ENCODE measurements at regions not wholly inside any gene's neighbourhood (a gene's known extent, or its start where the extent isn't known, plus 50 kb on each side); places are given as distances from the start of the nearest gene placed in this dataset.

DNA sequence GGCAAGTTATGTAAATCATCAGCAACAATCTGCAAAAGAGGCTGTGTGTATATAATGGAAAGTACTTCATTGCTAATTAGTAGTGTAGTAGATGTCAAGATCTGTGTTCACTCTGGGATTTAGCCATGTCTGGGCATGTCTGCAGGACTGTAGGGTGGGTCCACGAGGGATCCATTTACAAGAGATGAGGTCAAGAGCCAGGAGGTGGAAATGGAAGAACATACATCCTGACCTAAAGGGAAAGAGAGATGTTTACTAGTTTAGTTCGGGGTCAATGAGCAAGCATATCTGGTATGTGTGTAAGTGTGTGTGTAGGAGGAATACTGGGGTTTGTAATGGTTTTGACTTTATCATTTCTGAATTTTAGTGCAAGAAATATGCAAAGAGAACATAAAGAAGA is 171.5 kb upstream of the NANOGP8 start:
- Histone ChIP-seq H3K4me2 (ENCODE audit: insufficient read depth, insufficient read length, low read length) (no peak overlapping the region), H2AK5ac (ENCODE audit: insufficient read length, low read length) (no peak overlapping the region), H3K14ac (ENCODE audit: insufficient read depth, low read length) (no peak overlapping the region), H3K4ac (ENCODE audit: low read depth, low read length) (no peak overlapping the region), H3K18ac (ENCODE audit: insufficient read length, low read depth, low read length) (no peak overlapping the region), H4K20me1 (ENCODE audit: control insufficient read depth, insufficient read depth, insufficient read length) (no peaks in the 10 kb centered on the region), H3K9me3 (ENCODE audit: control insufficient read depth, low read depth, low read length) (no peaks in the 10 kb centered on the region), H2BK12ac (ENCODE audit: insufficient read length, low read depth, low read length) (no peak overlapping the region), H3K79me1 (ENCODE audit: insufficient read depth, low read depth, low read length, poor library complexity, severe bottlenecking) (no peaks in the 10 kb centered on the region), H3T11ph (ENCODE audit: low read length) (no peak overlapping the region), H4K91ac (ENCODE audit: insufficient read length, low read depth, low read length) (no peak overlapping the region), H2BK15ac (ENCODE audit: low read depth, low read length) (no peak overlapping the region), H2BK5ac (ENCODE audit: insufficient read length, low read length) (no peak overlapping the region), H4K5ac (ENCODE audit: insufficient read length, low read depth, low read length) (no peak overlapping the region), H2BK120ac (ENCODE audit: low read depth, low read length, poor library complexity, severe bottlenecking) (no peak overlapping the region), H3K4me1 (ENCODE audit: insufficient read depth, low read length) (peaks cover 2% of the 10 kb centered on the region; the same call in 1 of the 2 replicates), H3K56ac (ENCODE audit: insufficient read length, low read depth, low read length) (no peak overlapping the region), H3K9ac (ENCODE audit: extremely low read depth, insufficient read length, low read length) (no peak overlapping the region), H3K27me3 (ENCODE audit: insufficient read depth, low read length) (no peaks in the 10 kb centered on the region), H3K23ac (ENCODE audit: insufficient read length, low read depth, low read length) (no peak overlapping the region), H3K23me2 (ENCODE audit: insufficient read length, low read depth, low read length, poor library complexity, severe bottlenecking) (no peaks in the 10 kb centered on the region), H3K27ac (ENCODE audit: insufficient read length, low read depth, low read length) (no peak overlapping the region), H2AFZ (ENCODE audit: low read length) (no peak overlapping the region), H2BK20ac (ENCODE audit: low read depth, low read length, poor library complexity, severe bottlenecking) (no peak overlapping the region), H3K79me2 (ENCODE audit: insufficient read depth, low read length) (no peaks in the 10 kb centered on the region), H4K8ac (replicated peaks; ENCODE audit: insufficient read length, low read depth, low read length) (no peak overlapping the region)
- no peaks in the 10 kb centered on the region for H3K36me3 Mint-ChIP-seq (ENCODE audit: insufficient read depth in 1 of 3, low read depth in 3 of 3)
- no peak for DNase-seq
- peaks cover 28 to 44% of the 10 kb centered on the region in 2 experiments for H3K4me1 Mint-ChIP-seq
- no peaks in the 10 kb centered on the region; a peak in 1 of 5 replicates for H3K9me3 Mint-ChIP-seq
- H3K27me3 Mint-ChIP-seq (ENCODE audit: low read depth): no peaks in the 10 kb centered on the region
- TF ChIP-seq, protein P1, sequence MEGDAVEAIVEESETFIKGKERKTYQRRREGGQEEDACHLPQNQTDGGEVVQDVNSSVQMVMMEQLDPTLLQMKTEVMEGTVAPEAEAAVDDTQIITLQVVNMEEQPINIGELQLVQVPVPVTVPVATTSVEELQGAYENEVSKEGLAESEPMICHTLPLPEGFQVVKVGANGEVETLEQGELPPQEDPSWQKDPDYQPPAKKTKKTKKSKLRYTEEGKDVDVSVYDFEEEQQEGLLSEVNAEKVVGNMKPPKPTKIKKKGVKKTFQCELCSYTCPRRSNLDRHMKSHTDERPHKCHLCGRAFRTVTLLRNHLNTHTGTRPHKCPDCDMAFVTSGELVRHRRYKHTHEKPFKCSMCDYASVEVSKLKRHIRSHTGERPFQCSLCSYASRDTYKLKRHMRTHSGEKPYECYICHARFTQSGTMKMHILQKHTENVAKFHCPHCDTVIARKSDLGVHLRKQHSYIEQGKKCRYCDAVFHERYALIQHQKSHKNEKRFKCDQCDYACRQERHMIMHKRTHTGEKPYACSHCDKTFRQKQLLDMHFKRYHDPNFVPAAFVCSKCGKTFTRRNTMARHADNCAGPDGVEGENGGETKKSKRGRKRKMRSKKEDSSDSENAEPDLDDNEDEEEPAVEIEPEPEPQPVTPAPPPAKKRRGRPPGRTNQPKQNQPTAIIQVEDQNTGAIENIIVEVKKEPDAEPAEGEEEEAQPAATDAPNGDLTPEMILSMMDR (conservative IDR thresholded peaks at IDR 0.05): no peak
- peak overlapping the region in 1 of 3 experiments; percentile 78; a peak in 1 of 7 replicates for H3K27ac Mint-ChIP-seq
- H3K4me3 Mint-ChIP-seq: no peak overlapping the region
- WGBS (ENCODE audit: extremely low coverage, insufficient read length, low lambda C conversion rate): no CpG with 5 or more reads among the region's 2 CpGs
